OCI-M1 (cell line): ENCODE measurements at regions not wholly inside any gene's neighbourhood (a gene's known extent, or its start where the extent isn't known, plus 50 kb on each side); places are given as distances from the start of the nearest gene placed in this dataset.
"Not testable (repeated sequence)": the region's sequence is repeated elsewhere in the genome, so short reads cannot be mapped to it uniquely, and the experiment has no call there.

Source experiments
- DNase-seq: peaks from one replicate; lab custom pipeline; 2025; lab: John Stamatoyannopoulos, UW

- DNase-seq, result not testable (repeated sequence)
Measured at GRCh38 chr20:47983642-47984041, 198.4 kb upstream of the SULF2 start.

- DNase-seq, result no peak
Measured at GRCh38 chr20:47982574-47983360, 197.5 kb upstream of the SULF2 start.

GRCh38 chr20:47981222-47981621, 195.9 kb upstream of the SULF2 start:
- DNase-seq, result no peak

- no peak for DNase-seq
Measured at GRCh38 chr20:47980336-47981177, 195.3 kb upstream of the SULF2 start.

- DNase-seq, result not testable (repeated sequence)
Measured at GRCh38 chr20:47979361-47980095, 194.2 kb upstream of the SULF2 start.

GRCh38 chr20:47978428-47979120, 193.3 kb upstream of the SULF2 start:
- DNase-seq, result not testable (repeated sequence)

- DNase-seq, result not testable (repeated sequence)
Measured at GRCh38 chr20:47977789-47978252, 192.5 kb upstream of the SULF2 start.

- not testable (repeated sequence) for DNase-seq
Measured at GRCh38 chr20:47977017-47977788, 191.9 kb upstream of the SULF2 start.

GRCh38 chr20:47974234-47974878, 189.1 kb upstream of the SULF2 start:
- no peak for DNase-seq

GRCh38 chr20:47973519-47974233, 188.4 kb upstream of the SULF2 start:
- DNase-seq, result no peak

- no peak for DNase-seq
Measured at GRCh38 chr20:47972916-47973309, 187.6 kb upstream of the SULF2 start.

- DNase-seq, result not testable (repeated sequence)
Measured at GRCh38 chr20:47972297-47972915, 187.1 kb upstream of the SULF2 start.

GRCh38 chr20:47971058-47971791, 185.9 kb upstream of the SULF2 start:
- DNase-seq, result no peak

GRCh38 chr20:47970282-47970903, 185.1 kb upstream of the SULF2 start:
- DNase-seq, result no peak

GRCh38 chr20:47969426-47969825, 184.1 kb upstream of the SULF2 start:
- no peak for DNase-seq

- DNase-seq, result no peak
Measured at GRCh38 chr20:47968541-47969310, 183.4 kb upstream of the SULF2 start.

GRCh38 chr20:47964149-47964548, 178.9 kb upstream of the SULF2 start:
- no peak for DNase-seq
